ENCODE measurements at regions not wholly inside any gene's neighbourhood (a gene's known extent, or its start where the extent isn't known, plus 50 kb on each side); places are given as distances from the start of the nearest gene placed in this dataset.
A peak's percentile ranks its signal among the peaks of the same experiment; 100 is the strongest.
"Not testable (repeated sequence)": the region's sequence is repeated elsewhere in the genome, so short reads cannot be mapped to it uniquely, and the experiment has no call there.

DNA sequence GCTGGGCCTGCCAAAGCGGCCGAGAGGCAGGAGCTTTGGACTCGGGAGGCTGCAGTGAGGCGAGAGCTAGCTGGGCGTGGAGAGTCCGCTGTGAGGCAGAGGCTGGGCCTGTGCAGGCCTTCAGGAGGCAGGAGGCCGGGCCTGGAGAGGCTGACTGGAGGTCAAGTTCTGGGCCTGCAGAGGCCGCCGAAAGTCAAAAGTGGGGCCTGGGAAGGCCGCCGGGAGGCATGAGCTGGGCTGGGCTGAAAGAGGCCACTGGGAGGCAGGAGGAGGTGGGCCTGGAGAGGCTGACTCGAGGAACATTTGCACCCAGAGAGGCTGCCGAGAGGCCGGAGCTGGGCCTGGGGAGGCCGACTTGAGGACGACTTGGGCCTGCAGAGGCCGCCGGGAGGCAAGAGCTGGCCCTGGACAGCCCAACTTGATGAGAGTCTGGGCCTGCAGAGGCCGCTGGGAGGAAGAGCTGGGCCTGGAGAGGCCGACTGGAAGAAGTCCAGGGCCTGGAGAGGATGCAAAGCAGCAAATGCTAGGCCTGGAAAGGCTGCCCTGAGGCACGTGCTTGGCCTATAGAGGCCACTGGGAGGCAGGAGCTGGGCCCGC lies 72.7 kb upstream of the COBL start:
- DNase-seq: not testable (repeated sequence)

DNA sequence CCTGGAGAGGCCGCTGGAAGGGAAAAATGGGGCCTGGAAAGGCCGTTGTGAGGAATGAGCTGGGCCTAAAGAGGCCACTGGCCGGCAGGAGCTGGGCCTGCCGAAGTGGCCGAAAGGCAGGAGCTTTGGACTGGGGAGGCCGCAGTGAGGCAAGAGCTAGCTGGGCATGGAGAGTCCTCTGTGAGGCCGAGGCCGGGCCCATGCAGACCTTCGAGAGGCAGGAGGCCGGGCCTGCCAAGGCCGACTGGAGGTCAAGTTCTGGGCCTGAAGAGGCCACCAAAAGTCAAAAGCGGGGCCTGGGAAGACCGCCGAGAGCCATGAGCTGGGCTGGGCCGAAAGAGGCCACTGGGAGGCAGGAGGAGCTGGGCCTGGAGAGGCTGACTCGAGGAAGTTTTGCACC lies 71.6 kb upstream of the COBL start:
- DNase-seq: not testable (repeated sequence)

GRCh38 chr7:51386806-51387568 lies 70.4 kb upstream of the COBL start:
- not testable (repeated sequence) for DNase-seq

GRCh38 chr7:51386184-51386583 lies 69.6 kb upstream of the COBL start:
- DNase-seq: not testable (repeated sequence)

DNA sequence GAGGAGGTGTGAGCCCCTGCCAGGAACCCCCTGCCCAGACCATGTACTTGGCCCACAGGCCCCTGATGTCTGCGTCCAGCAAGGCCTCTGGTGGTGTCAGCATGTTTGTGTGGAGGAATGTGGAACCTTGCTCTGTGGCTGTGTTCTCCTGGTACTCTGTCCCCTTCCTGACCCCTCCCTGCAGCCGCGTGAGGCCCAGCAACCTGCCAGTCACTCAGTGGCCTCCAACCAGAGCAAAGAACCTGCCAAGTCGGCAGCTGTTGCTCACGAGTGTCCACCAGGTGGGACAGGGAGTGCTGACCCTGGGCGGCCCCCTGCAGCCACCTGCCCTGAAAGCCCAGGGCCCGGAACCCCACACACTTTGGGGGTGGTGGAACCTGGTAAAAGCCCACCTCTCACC lies 65.6 kb upstream of the COBL start:
- DNase-seq: not testable (repeated sequence)

DNA sequence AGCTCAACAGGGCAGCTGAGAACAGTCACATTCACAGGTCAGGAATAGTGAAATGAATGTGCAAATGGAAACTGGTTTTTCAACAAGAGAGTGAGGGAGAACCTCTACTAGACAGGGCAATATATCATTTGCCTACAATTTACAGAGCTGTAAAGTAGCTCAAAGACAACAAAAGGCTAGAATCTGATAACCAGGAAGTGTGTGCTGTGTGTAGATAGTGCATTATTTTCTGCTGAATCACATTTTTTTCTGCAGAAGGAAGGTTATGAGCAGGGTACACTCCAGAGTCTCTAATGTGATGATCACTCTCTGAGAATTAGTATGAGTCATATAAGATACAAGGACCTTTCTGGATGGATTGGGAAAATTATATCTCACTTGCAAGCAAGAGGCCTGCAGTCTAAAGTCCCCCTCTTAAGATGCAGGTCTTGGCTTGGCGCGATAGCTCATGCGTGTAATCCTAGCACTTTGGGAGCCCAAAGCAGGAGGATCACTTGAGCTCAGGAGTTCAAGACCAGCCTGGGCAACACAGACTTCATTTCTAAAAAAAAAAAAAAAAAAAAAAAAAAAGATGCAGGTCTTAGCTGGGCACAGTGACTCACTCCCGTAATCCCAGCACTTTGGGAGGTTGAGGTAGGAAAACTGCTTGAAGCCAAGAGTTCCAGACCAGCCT lies 59.9 kb upstream of the COBL start:
- DNase-seq: no peak

GRCh38 chr7:51374936-51375335 lies 58.3 kb upstream of the COBL start:
- DNase-seq: no peak

DNA sequence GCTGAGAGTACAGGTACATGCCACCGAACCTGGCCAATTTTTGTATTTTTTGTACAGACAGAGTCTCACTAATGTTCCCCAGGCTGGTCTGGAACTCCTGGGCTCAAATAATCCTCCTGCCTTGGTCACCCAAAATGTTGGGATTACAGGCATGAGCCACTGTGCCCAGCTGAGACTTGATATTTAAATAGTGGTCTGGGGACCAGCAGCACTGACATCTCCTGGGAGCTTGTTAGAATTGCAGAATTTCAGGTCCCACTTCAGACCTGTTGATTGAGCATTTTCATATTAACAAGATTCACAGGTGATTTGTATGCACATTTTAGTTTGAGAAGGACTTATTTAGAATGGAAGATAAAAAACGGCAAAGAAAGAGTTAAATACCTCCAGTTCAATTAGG lies 57.0 kb upstream of the COBL start:
- DNase-seq: not testable (repeated sequence)

- DNase-seq: peak; percentile 5
These were observed 53.1 kb upstream of the COBL start for GRCh38 chr7:51369746-51370145.

GRCh38 chr7:51369228-51369627 lies 52.6 kb upstream of the COBL start:
- not testable (repeated sequence) for DNase-seq

GRCh38 chr7:51368334-51368733 lies 51.7 kb upstream of the COBL start:
- no peak for DNase-seq

- DNase-seq: no peak
These were observed 51.0 kb upstream of the COBL start for GRCh38 chr7:51367614-51367968.

- DNase-seq: peak; percentile 25
These were observed 50.5 kb upstream of the COBL start for GRCh38 chr7:51366930-51367613.

All from suppressor macrophage treated with lipopolysaccharide for 4 hours (primary cell).